Hematopoietic multipotent progenitor cell treated with erythropoietin and hydrocortisone succinate and interleukin-3 and kit ligand, for 15 days (in vitro differentiated cells): ENCODE measurements at regions not wholly inside any gene's neighbourhood (a gene's known extent, or its start where the extent isn't known, plus 50 kb on each side); places are given as distances from the start of the nearest gene placed in this dataset.

Experiments
- DNase-seq: peaks from one replicate; pipeline ENCODE4 v3.0.0-alpha.2; 2015; ENCODE audit warnings: low spot score

GRCh38 chr2:219769090-219769910, 141.9 kb downstream of the SLC4A3 start:
- DNase-seq: no peak

- DNase-seq: no peak
Observed at GRCh38 chr2:219772103-219772635, 144.7 kb downstream of the SLC4A3 start.

DNA sequence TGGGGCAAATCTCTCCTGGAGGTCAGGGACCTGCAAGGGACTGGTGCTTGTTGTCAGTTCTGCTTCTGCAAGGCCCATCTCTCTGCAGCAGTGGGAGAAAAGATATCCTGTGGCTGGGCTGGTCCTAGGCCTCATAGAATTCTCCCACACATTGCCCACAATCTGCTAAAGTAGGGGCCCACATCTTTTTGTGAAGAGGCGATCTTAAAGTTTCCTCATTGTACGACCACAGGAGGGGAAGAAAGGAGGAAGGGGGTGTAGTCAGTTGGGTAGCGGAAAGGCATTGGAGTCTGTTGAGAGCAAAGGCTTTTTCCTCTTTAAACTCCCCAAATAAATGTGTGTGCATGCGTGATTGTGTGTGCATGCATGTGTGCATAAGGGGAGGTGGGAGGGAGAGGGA, 145.3 kb downstream of the SLC4A3 start:
- DNase-seq: no peak

GRCh38 chr2:219775506-219775905, 148.1 kb downstream of the SLC4A3 start:
- DNase-seq: no peak

DNA sequence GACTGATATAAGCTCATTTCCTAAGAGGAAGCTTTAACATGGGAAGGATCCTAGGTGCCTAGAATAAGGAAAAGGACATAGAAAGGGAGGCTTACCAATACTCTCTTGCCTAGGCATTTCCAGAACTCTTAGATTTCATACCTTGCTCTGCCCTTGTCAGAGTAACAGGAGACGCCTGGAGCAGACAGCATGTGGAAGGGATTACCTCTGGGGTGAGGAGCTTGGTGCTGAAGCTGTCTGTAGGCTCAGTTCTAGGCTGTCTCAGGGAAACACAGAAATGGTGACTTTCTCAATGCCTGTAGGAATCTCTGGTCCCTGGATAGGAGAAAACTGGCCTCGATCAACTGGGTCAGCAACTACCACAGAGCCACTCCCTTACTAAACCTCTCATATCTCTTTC, 150.0 kb downstream of the SLC4A3 start:
- DNase-seq: no peak

- no peak for DNase-seq
Observed at GRCh38 chr2:219778189-219778588, 150.8 kb downstream of the SLC4A3 start.

GRCh38 chr2:219782737-219783348, 155.4 kb downstream of the SLC4A3 start:
- no peak for DNase-seq

- DNase-seq: no peak
Observed at GRCh38 chr2:219783359-219783975, 156.0 kb downstream of the SLC4A3 start.

- no peak for DNase-seq
Observed at GRCh38 chr2:219784178-219784577, 156.7 kb downstream of the SLC4A3 start.

DNA sequence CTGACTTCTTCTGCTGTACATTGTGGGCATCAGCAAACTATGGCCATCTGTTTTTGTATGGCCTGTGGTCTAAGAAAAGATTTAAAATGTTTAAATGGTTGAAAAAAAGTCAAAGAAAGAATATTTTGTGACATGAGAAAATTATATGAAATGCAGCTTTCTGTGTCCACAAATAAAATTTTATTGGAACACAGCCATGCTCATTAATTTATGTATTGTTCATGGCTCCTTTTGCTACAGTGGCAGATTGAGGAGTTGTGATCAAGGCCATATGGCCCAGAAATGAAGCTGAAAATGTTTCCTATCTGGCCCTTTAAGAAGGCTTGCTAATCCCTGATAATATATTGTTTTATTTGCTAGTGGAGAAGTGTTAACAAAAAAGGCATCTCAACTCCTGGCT, 162.0 kb downstream of the SLC4A3 start:
- no peak for DNase-seq

- no peak for DNase-seq
Observed at GRCh38 chr2:219792446-219792845, 165.0 kb downstream of the SLC4A3 start.

DNA sequence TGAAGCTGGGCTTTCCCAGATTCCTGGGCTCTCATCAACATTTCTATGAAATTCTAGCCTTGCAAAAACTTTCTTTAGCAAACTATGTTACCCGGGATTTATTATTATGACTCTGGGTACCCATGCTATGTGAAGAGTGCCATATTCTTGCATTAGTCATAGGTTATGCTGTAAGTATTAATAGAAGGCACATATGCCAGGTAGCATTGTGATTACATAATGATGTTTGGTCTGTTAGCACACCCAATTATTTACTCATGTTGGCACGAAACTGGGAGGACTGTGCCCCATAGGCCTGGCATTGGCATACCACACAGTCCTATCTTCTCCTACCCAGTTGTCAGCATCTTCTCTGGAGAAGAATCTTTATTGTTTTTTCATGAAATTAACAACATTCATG, 171.0 kb downstream of the SLC4A3 start:
- no peak for DNase-seq

- DNase-seq: no peak
Observed at GRCh38 chr2:219803294-219803693, 175.9 kb downstream of the SLC4A3 start.

GRCh38 chr2:219810895-219811294, 183.5 kb downstream of the SLC4A3 start:
- no peak for DNase-seq

- DNase-seq: no peak
Observed at GRCh38 chr2:219812672-219813071, 185.2 kb downstream of the SLC4A3 start.

DNA sequence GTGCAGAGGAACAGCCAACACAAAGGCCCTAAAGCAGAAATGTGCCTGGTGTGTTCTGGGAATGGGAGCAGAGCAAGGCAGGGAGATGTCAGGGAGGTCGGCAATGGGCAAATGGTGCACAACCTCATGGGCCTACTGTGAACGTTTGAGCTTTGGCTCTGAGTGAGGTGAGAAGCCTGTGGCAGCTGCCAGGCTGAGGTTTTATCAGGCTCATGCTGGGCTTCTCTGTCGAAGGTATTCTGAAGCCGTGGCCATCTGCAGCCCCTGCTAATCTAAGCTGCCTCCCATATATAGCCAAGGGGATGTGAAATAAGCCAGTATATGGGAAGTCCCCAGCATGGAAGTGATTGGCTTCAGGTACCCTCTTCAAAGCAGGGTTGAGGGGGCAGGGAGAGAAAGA, 193.3 kb downstream of the SLC4A3 start:
- no peak for DNase-seq

- DNase-seq: no peak
Observed at GRCh38 chr2:219823574-219823973, 196.1 kb downstream of the SLC4A3 start.

- DNase-seq: no peak
Observed at GRCh38 chr2:219824996-219825395, 197.6 kb downstream of the SLC4A3 start.

GRCh38 chr2:219828127-219828526, 200.7 kb downstream of the SLC4A3 start:
- no peak for DNase-seq

DNA sequence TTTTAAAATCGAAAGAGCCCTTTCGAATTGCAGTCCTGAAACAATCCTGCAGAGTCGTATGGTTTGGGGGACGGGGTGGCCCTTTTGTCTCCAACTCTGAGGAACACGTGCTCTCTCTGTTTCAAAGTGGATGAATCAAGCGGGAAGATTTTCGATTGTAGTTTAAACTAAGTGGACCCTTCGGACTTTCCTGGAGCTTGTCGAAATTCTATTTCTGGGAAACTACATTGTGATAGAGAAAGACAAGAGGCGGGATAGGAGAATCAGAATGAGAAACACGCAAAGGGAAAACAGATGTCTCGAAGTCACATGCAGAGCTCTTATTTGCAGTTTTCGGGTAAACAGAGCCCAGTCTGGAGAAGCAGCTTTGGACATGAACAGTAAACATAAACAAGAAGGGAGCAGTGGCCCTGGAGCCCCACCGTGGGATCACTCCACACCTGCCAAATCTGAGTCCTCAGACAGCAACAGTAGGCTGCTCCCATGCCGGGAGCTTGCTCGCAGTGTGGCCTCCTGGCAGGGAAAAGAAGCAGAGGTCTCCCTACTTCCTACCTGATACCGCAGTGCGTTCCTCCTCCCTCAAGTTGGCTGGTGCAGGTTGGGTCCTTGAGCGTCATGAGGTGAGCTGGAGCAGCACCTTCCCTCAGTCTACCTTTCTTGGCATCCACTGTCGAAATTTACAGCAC, 202.4 kb downstream of the SLC4A3 start:
- no peak for DNase-seq

DNA sequence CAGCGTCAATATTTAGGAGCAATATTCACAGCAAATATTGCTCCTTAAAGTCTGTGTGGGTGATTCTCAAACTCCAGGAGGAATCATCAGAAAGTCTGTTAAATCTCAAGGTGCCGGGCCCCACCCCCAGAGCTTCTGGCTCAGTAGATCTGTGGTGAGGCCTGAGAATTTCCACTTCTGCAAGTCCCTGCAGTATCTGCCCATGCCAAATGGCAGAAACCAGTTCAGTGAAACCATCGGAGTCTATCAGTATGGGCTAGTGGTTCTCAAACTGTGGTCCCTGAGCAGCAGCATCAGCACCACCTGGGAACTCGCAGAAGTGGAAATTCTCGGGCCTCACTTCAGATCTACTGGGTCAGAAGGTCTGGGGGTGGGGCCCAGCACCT, 202.9 kb downstream of the SLC4A3 start:
- DNase-seq: no peak

DNA sequence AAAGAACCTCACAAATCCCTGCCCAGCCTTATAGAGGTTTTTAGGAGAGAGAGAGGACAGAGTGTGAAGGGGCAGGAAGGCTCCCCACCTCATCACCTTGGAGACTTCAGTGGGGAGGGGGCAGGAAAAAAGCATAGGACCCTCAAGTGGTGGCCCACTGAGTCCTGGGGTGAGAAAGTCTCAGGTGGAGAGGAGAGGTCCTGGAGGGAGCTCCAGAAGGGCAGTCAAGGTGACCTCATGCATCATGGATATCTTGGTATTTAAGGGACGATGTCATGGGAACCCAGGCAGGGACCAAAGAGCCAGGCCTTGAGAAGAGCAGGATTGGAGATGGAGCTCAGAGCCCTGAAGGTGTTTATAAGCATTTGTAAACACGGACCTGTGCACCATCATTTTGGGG, 204.5 kb downstream of the SLC4A3 start:
- DNase-seq: no peak

DNA sequence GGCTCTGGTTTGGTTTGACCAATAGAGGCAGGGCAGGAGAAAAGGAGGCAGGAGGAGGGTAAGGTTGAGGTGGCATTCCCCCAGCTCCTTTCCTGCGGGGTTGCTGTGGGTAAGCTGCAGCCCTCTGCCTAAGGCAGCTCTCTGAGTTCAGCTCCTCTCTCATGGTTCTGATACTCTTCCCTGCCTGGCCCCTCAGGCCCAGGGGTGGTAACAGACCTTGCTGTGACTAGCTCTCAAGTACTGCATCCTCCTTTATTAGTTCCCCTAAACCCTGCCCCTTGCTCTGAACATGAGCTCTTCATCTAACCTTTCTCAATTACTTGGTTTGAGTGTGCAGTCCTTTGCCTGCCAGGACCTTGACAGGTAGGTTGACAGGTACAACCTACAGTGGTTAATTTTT, 205.5 kb downstream of the SLC4A3 start:
- no peak for DNase-seq
